Body of pancreas (tissue), 4 donors: ENCODE measurements at regions not wholly inside any gene's neighbourhood (a gene's known extent, or its start where the extent isn't known, plus 50 kb on each side); places are given as distances from the start of the nearest gene placed in this dataset.

Experiments
- POLR2A ChIP-seq, 3 donors: fragments of 450-650 bp; IDR thresholded peaks; one replicate each; pipeline ENCODE4 v1.6.1; 2016; ENCODE audit warnings: antibody characterized with exemption in 3 of 3, mild to moderate bottlenecking in 2 of 3
- TF ChIP-seq, protein P1 (sequence below), 7 experiments: fragments of 450-650 bp in 4 of 7; fragments of 200-600 bp in 3 of 7; sonication (generic) in 3 of 7; IDR thresholded peaks; one replicate each; pipeline ENCODE4 v1.5.1; 2016 to 2019; ENCODE audit warnings: antibody characterized with exemption in 7 of 7

DNA sequence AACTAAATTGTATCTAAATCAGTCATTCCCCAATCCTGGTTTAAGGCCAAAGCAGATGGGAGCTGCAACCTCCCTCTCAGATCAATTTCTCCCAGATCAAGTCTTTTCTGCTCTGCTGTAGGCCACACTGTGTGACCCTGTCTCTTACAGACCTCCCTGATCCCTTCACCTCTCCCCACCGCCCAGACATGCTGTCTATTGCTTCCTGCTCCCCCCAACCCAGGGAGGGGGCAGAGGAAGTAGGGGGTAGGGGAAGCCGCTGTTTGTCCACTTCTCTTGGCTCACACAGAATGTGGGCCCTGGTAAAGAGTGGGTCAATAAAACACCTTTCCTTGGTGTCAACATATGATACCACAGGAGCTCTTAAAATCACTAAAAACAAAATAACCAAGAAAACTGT lies 226.3 kb downstream of the ENC1 start:
- TF ChIP-seq, protein P1, sequence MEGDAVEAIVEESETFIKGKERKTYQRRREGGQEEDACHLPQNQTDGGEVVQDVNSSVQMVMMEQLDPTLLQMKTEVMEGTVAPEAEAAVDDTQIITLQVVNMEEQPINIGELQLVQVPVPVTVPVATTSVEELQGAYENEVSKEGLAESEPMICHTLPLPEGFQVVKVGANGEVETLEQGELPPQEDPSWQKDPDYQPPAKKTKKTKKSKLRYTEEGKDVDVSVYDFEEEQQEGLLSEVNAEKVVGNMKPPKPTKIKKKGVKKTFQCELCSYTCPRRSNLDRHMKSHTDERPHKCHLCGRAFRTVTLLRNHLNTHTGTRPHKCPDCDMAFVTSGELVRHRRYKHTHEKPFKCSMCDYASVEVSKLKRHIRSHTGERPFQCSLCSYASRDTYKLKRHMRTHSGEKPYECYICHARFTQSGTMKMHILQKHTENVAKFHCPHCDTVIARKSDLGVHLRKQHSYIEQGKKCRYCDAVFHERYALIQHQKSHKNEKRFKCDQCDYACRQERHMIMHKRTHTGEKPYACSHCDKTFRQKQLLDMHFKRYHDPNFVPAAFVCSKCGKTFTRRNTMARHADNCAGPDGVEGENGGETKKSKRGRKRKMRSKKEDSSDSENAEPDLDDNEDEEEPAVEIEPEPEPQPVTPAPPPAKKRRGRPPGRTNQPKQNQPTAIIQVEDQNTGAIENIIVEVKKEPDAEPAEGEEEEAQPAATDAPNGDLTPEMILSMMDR (IDR thresholded peaks at IDR 0.05): no peak
- no peak for TF ChIP-seq POLR2A (IDR thresholded peaks at IDR 0.05)
